GM21529 (cell line): ENCODE measurements at regions not wholly inside any gene's neighbourhood (a gene's known extent, or its start where the extent isn't known, plus 50 kb on each side); places are given as distances from the start of the nearest gene placed in this dataset.

ENCODE experiments used
- ATAC-seq: cut with Tn5 transposase; IDR thresholded peaks from one replicate; pipeline ENCODE4 v1.9.1; 2021; ENCODE audit not compliant: unreplicated experiment

DNA sequence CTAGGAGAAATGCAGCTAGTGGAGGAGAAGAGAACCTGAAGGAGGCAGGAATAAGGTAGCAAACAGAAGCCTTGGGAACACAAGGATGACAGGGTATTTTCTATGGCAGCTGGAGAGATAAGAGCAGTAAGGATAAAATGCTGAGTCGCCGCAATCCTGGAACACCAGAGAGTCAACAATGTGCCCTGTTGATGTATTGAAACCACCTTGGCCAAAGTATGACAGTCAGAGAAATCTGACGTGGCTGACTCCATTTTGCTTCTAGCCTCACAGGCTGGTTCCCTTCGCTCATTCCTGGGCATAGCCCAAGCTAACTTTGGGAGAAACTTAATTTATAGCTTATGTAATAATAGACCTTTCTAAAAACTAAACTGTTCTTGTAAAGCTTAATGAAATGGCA, 56.6 kb upstream of the C4orf54 start:
- no peak for ATAC-seq

DNA sequence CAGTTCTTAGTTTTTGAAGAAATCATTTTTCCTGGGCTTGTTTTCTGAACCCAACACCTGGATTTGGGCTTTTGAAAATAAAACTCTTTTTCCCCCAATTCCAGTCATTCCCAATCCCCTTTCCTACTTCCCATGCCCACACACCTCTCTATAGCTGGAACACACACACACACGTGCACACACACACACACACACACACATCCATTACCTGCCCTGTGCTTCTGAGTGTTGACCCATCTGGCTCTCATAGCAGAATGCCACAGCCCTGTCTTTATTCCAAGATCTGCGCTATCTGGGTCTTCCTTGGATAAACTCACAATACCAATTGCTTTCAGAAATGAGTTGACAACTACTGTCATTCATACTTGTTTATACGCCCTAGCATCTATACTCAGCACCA, 54.9 kb upstream of the C4orf54 start:
- no peak for ATAC-seq

DNA sequence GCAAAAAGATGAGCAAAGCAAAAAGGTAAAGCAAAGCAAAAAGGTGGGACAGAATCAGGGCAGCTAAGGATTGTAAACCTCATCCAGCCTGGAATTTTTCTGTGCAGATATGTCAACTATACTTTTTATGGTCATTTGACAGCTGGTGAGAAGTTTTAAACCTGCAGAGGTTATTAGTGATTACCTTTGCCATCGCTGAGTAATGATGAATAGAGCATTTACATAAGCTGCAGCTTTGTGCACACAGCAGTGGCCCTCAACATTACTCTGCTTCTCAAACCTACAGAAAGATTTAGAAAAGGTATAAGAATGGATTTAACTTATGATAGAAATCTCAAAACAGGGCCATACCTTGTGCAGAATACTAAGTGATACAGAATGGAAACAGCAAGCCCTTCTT, 54.5 kb upstream of the C4orf54 start:
- no peak for ATAC-seq

DNA sequence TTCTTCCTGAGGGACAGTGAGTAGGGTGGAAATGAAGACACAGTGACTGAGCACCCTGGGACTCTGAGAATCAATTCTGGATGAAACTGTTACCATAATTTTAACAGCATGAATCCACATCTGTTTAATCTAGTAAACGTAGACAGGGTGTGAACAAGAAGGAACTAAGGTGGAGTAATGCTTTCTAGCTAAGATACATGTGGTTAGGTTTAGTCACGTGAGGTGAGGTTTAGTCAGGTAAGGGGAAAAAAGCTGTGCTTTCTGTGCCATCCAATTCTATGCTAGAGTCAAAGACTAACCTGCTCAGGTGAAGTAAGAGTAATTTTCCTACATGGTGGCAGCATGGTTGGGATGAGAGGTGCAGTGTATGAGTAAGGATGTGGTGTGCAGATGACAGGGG, 54.0 kb upstream of the C4orf54 start:
- ATAC-seq = no peak

DNA sequence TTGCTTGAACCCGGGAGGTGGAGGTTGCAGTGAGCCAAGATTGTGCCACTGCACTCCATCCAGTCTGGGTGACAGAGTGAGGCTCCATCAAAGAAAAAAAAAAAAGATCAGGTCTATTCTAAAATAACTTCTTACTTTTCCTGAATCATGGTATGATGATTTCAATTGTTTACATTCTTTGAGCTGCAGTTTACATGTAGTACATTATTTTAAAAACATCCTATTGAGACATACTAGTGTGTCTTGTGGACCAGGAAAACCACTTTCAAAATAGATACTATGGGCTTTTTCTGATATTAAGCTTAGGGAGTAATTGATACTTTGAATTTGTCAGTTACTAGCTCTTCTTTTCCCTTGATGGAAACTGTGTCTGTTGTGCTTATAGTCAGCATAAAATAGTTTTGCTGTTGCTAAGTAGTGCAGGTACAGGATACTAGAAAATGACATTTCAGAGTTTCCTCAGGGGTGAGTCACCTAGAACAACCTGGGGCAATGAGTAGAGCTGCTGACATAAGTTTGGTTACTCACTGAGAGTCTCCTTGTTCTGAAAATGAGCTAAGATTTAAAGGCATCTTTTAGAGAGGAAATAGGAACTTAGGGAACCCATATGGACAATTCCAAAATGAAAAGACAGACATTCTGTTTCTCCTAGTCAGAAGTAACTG, 53.2 kb upstream of the C4orf54 start:
- ATAC-seq = no peak

DNA sequence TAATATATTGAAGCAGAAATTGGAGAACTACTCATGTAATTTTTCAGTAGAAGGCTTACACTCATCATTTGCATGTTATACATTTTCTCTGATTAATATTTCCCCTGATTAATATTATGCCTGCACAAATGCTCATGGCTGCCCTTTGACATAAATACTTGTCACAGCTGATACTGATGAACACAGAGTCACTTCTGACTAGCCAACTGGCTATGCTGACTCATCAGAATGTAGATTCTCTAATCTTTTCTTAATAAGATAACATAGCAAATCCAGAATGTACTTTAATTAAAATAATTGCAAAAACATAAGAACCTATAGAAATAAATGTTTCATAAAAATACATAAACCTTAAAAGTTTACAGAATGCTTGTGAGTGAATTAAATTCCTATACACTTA, 52.4 kb upstream of the C4orf54 start:
- no peak for ATAC-seq

DNA sequence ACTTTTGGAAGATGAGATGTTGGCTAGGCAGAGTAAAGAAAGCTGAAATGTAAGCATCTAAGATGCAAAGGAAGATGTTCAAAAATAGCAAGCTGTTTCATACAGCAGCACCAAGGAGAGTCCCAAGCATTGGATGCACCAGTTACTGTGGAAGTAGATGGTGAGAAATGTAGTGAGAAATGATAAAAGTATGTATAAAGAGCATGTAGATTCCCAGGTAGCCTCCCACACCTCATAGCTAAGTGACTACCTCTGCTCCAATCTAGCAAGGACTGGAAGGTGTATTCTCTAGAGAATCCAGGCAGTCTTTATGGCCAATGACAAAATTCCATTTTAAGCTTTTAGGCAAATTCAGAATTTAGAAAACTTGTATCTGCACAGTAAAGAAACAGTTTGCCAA, 50.9 kb upstream of the C4orf54 start:
- no peak for ATAC-seq
